ENCODE measurements at regions not wholly inside any gene's neighbourhood (a gene's known extent, or its start where the extent isn't known, plus 50 kb on each side); places are given as distances from the start of the nearest gene placed in this dataset.

- no peaks in the 10 kb centered on the region for H3K9me3 ChIP-seq (ENCODE audit: control insufficient read depth, insufficient read depth, low read length)
- no peak overlapping the region for H3K27ac ChIP-seq (ENCODE audit: low read depth, low read length)
- H3K9me2 ChIP-seq (replicated peaks; ENCODE audit: control insufficient read depth, low read length), result no peaks in the 10 kb centered on the region
- H3K27me3 ChIP-seq (ENCODE audit: control insufficient read depth, low read length), result peaks cover 33% of the 10 kb centered on the region
- no peak for TF ChIP-seq CTCF (IDR thresholded peaks at IDR 0.05; ENCODE audit: low read depth, low read length, poor library complexity, severe bottlenecking)
- no peak for TF ChIP-seq EZH2phosphoT487 (IDR thresholded peaks at IDR 0.05; ENCODE audit: borderline replicate concordance, low read length)
- no peaks in the 10 kb centered on the region for H3K36me3 ChIP-seq (ENCODE audit: control insufficient read depth, low read length)
- H4K20me1 ChIP-seq (ENCODE audit: control insufficient read depth, insufficient read depth, low read depth, low read length), result no peaks in the 10 kb centered on the region
- H3K4me1 ChIP-seq (ENCODE audit: control insufficient read depth, low read length), result no peaks in the 10 kb centered on the region
- no peaks in the 10 kb centered on the region for H3K79me2 ChIP-seq (ENCODE audit: control insufficient read depth, low read length)
- H3K4me2 ChIP-seq (ENCODE audit: low read length), result no peak overlapping the region
- no peak overlapping the region for H3K4me3 ChIP-seq (ENCODE audit: low read length)
- no peaks in the 10 kb centered on the region for H3F3A ChIP-seq (ENCODE audit: control insufficient read depth, insufficient read depth)
Measured at GRCh38 chr12:4169531-4169930, 104.0 kb upstream of the CCND2 start.

DNA sequence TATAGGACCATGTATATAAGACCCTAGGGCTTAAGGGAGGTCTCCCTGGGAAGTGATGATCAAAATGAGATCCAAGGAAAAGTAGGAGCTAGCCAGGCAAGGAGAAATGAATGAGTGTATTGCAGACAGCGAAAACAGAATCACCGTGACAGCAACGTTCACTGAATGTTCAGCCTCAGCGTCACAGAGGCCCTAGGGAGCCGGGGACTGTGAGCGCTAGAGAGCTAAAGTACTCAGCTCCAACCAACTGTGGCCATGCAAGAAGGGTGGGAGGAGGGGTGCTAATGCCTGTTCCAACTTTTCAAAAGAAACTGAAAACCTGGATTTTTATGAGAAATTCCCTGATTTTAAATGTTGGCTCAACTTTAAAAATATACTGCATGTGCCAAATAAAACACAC is 105.5 kb upstream of the CCND2 start:
- Histone ChIP-seq H3K79me2 (ENCODE audit: control insufficient read depth, low read length) (no peaks in the 10 kb centered on the region), H3K9me3 (ENCODE audit: control insufficient read depth, insufficient read depth, low read length) (no peaks in the 10 kb centered on the region), H3K4me2 (ENCODE audit: low read length) (no peak overlapping the region), H3K9me2 (replicated peaks; ENCODE audit: control insufficient read depth, low read length) (no peaks in the 10 kb centered on the region), H3K27ac (ENCODE audit: low read depth, low read length) (no peak overlapping the region), H3K4me3 (ENCODE audit: low read length) (no peak overlapping the region), H3F3A (ENCODE audit: control insufficient read depth, insufficient read depth) (no peaks in the 10 kb centered on the region), H3K27me3 (ENCODE audit: control insufficient read depth, low read length) (peaks cover 33% of the 10 kb centered on the region), H3K4me1 (ENCODE audit: control insufficient read depth, low read length) (no peaks in the 10 kb centered on the region), H4K20me1 (ENCODE audit: control insufficient read depth, insufficient read depth, low read depth, low read length) (no peaks in the 10 kb centered on the region), H3K36me3 (ENCODE audit: control insufficient read depth, low read length) (no peaks in the 10 kb centered on the region)
- TF ChIP-seq CTCF (IDR thresholded peaks at IDR 0.05; ENCODE audit: low read depth, low read length, poor library complexity, severe bottlenecking) (no peak), EZH2phosphoT487 (IDR thresholded peaks at IDR 0.05; ENCODE audit: borderline replicate concordance, low read length) (no peak)

DNA sequence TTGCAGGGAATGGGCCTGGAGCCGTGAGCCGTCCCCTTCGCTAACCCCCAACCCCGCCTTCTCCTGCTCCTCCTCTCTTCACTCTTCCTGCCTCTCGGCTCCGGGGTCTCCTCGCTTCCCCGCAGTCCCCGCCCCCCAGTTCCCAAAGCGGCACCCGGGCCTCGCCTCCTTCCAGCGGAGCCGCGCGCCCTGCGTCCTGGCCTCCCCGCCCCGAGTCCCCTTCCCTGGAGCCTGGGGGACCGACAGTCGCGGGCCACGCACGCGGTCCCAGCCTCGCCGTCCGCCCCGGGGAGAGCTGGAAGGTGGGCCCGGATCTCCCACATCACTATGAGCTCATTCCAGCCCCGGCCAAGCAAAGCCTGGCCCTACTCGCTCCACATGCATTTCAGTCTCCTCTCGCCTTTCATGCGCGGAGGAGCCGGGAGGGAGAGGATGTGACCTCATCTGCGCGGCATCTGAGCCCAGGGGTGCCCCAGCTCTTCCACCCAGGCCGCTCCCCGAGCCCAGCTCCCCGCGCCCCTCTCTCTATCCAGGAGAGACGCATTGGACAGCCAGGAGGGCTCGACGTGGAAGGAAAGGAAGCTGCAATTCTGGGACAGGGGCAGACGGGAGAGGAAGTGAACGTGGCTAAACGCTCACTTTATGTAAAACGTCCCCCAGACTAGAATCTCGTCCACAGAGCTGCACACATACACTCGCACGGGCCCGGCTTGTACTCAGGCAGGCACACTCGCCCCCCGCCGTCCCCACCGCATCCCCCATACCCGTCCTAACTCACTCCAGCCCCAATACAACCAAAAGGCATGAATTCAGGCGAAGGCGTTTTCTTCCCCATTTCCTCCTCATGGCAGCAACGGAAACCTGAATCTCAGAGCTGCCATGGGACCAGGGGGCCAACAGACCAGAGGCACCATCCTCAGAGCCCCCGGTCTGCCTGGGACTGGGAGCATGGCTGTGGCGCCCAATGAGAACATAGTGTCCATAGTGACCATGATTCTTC is 108.7 kb upstream of the CCND2 start:
- Histone ChIP-seq H3K9me3 (ENCODE audit: control insufficient read depth, insufficient read depth, low read length) (no peaks in the 10 kb centered on the region), H3K27me3 (ENCODE audit: control insufficient read depth, low read length) (peaks cover 33% of the 10 kb centered on the region), H3F3A (ENCODE audit: control insufficient read depth, insufficient read depth) (no peaks in the 10 kb centered on the region), H3K9me2 (replicated peaks; ENCODE audit: control insufficient read depth, low read length) (no peaks in the 10 kb centered on the region), H3K4me3 (ENCODE audit: low read length) (no peak overlapping the region), H4K20me1 (ENCODE audit: control insufficient read depth, insufficient read depth, low read depth, low read length) (no peaks in the 10 kb centered on the region), H3K79me2 (ENCODE audit: control insufficient read depth, low read length) (no peaks in the 10 kb centered on the region), H3K4me1 (ENCODE audit: control insufficient read depth, low read length) (no peaks in the 10 kb centered on the region), H3K27ac (ENCODE audit: low read depth, low read length) (no peak overlapping the region), H3K4me2 (ENCODE audit: low read length) (no peak overlapping the region), H3K36me3 (ENCODE audit: control insufficient read depth, low read length) (no peaks in the 10 kb centered on the region)
- no peak; the same call in 1 of the 2 replicates for TF ChIP-seq EZH2phosphoT487 (IDR thresholded peaks at IDR 0.05; ENCODE audit: borderline replicate concordance, low read length)

- no peaks in the 10 kb centered on the region for H4K20me1 ChIP-seq (ENCODE audit: control insufficient read depth, insufficient read depth, low read depth, low read length)
- H3F3A ChIP-seq (ENCODE audit: control insufficient read depth, insufficient read depth), result no peaks in the 10 kb centered on the region
- no peak for TF ChIP-seq CTCF (IDR thresholded peaks at IDR 0.05; ENCODE audit: low read depth, low read length, poor library complexity, severe bottlenecking)
- no peak for TF ChIP-seq EZH2phosphoT487 (IDR thresholded peaks at IDR 0.05; ENCODE audit: borderline replicate concordance, low read length)
- peaks cover 28% of the 10 kb centered on the region for H3K27me3 ChIP-seq (ENCODE audit: control insufficient read depth, low read length)
- H3K36me3 ChIP-seq (ENCODE audit: control insufficient read depth, low read length), result no peaks in the 10 kb centered on the region
- H3K9me2 ChIP-seq (replicated peaks; ENCODE audit: control insufficient read depth, low read length), result no peaks in the 10 kb centered on the region
- no peaks in the 10 kb centered on the region for H3K9me3 ChIP-seq (ENCODE audit: control insufficient read depth, insufficient read depth, low read length)
- H3K4me2 ChIP-seq (ENCODE audit: low read length), result no peak overlapping the region
- no peak overlapping the region for H3K4me3 ChIP-seq (ENCODE audit: low read length)
- no peaks in the 10 kb centered on the region for H3K79me2 ChIP-seq (ENCODE audit: control insufficient read depth, low read length)
- H3K4me1 ChIP-seq (ENCODE audit: control insufficient read depth, low read length), result no peaks in the 10 kb centered on the region
- no peak overlapping the region for H3K27ac ChIP-seq (ENCODE audit: low read depth, low read length)
Measured at GRCh38 chr12:4164188-4164558, 109.4 kb upstream of the CCND2 start.

Data from DOHH2 (cell line).